Liver (tissue), 8 donors: ENCODE measurements at regions not wholly inside any gene's neighbourhood (a gene's known extent, or its start where the extent isn't known, plus 50 kb on each side); places are given as distances from the start of the nearest gene placed in this dataset.

ENCODE experiments used
- DNase-seq: peaks from one replicate; pipeline ENCODE4 v3.0.0-alpha.2; 2017; ENCODE audit warnings: low spot score
- H3K27ac ChIP-seq, 2 donors: one replicate each; pipeline ENCODE4 v1.7.0; 2013; ENCODE audit warnings: inconsistent platforms in 2 of 2, low read length in 2 of 2, control low read depth in 1 of 2, low read depth in 1 of 2, mild to moderate bottlenecking in 1 of 2
- H3K27me3 ChIP-seq, 4 donors: one replicate each; pipeline versions ENCODE4 v1.6.1 to v1.7.0; 2013; ENCODE audit warnings: low read length in 3 of 4, inconsistent platforms in 1 of 4, mild to moderate bottlenecking in 1 of 4, moderate library complexity in 1 of 4; ENCODE audit not compliant: control insufficient read depth in 4 of 4, insufficient read depth in 4 of 4
- H3K36me3 ChIP-seq, 4 donors: one replicate each; pipeline versions ENCODE4 v1.6.1 to v1.7.0; 2013; ENCODE audit warnings: low read length in 3 of 4, mild to moderate bottlenecking in 3 of 4, low read depth in 1 of 4, moderate library complexity in 1 of 4; ENCODE audit not compliant: control insufficient read depth in 4 of 4, insufficient read depth in 3 of 4
- H3K4me1 ChIP-seq, 4 donors: one replicate each; pipeline versions ENCODE4 v1.6.1 to v1.7.0; 2013; ENCODE audit warnings: low read length in 3 of 4, mild to moderate bottlenecking in 3 of 4, moderate library complexity in 1 of 4; ENCODE audit not compliant: control insufficient read depth in 4 of 4, insufficient read depth in 4 of 4
- H3K4me3 ChIP-seq, 3 donors: one replicate each; pipeline versions ENCODE4 v1.6.1 to v1.7.0; 2013; ENCODE audit warnings: low read length in 3 of 3, control low read depth in 1 of 3, low read depth in 1 of 3, mild to moderate bottlenecking in 1 of 3
- H3K9ac ChIP-seq, 2 donors: one replicate each; pipeline ENCODE4 v1.7.0; 2013; ENCODE audit warnings: low read length in 2 of 2, mild to moderate bottlenecking in 2 of 2, moderate library complexity in 2 of 2, control low read depth in 1 of 2, low read depth in 1 of 2
- H3K9me3 ChIP-seq, 4 donors: one replicate each; pipeline versions ENCODE4 v1.6.1 to v1.7.0; 2013; ENCODE audit warnings: low read length in 3 of 4; ENCODE audit not compliant: control insufficient read depth in 4 of 4
- EGR1 ChIP-seq, 2 donors: IDR thresholded peaks; 2 replicates each; pipeline ENCODE4 v1.6.1; 2016 to 2018; ENCODE audit warnings: antibody characterized with exemption in 2 of 2, low read depth in 2 of 2
- FOXA1 ChIP-seq: IDR thresholded peaks from 2 replicates; pipeline ENCODE4 v1.6.1; 2016; ENCODE audit warnings: antibody characterized with exemption
- FOXA2 ChIP-seq: IDR thresholded peaks from 2 replicates; pipeline ENCODE4 v1.6.1; 2016; ENCODE audit warnings: antibody characterized with exemption
- GABPA ChIP-seq, 2 donors: IDR thresholded peaks in 1 of 2; conservative IDR thresholded peaks in 1 of 2; 2 replicates each; pipeline ENCODE4 v1.6.1; 2016; ENCODE audit warnings: antibody characterized with exemption in 2 of 2, mild to moderate bottlenecking in 1 of 2, moderate library complexity in 1 of 2
- HNF4G ChIP-seq: IDR thresholded peaks from 2 replicates; pipeline ENCODE4 v1.6.1; 2016; ENCODE audit warnings: antibody characterized with exemption
- JUND ChIP-seq, 2 donors: IDR thresholded peaks; 2 replicates each; pipeline ENCODE4 v1.6.1; 2016; ENCODE audit warnings: antibody characterized with exemption in 2 of 2
- NR2F2 ChIP-seq: IDR thresholded peaks from 2 replicates; pipeline ENCODE4 v1.6.1; 2016; ENCODE audit warnings: antibody characterized with exemption
- RAD21 ChIP-seq, 2 donors: IDR thresholded peaks; 2 replicates each; pipeline ENCODE4 v1.6.1; 2016; ENCODE audit warnings: antibody characterized with exemption in 2 of 2, mild to moderate bottlenecking in 2 of 2
- SP1 ChIP-seq: IDR thresholded peaks from 2 replicates; pipeline ENCODE4 v1.6.1; 2018; ENCODE audit warnings: antibody characterized with exemption, mild to moderate bottlenecking
- TAF1 ChIP-seq: conservative IDR thresholded peaks from 2 replicates; pipeline ENCODE4 v1.6.1; 2016; ENCODE audit warnings: antibody characterized with exemption, mild to moderate bottlenecking
- YY1 ChIP-seq: IDR thresholded peaks from 2 replicates; pipeline ENCODE4 v1.6.1; 2016; ENCODE audit warnings: antibody characterized with exemption, mild to moderate bottlenecking
- WGBS: extraction: QIAGEN DNeasy Blood & Tissue Kit; methylation state at CpG from one replicate; pipeline ENCODE4 v1.1.7; 2013; 5-methylcytosine and 5-hydroxymethylcytosine counted together
- TF ChIP-seq, protein P1 (sequence below): IDR thresholded peaks from 2 replicates; pipeline ENCODE4 v1.6.1; 2016; ENCODE audit warnings: antibody characterized with exemption, mild to moderate bottlenecking
- TF ChIP-seq, protein P2 (sequence below): fragments of 150-350 bp; IDR thresholded peaks from 2 replicates; pipeline ENCODE4 v1.5.1; 2017; ENCODE audit warnings: improper control_type of control experiment, low read depth, low read length; ENCODE audit not compliant: missing input control
- TF ChIP-seq, protein P3 (sequence below): IDR thresholded peaks from 2 replicates; pipeline ENCODE4 v1.6.1; 2016; ENCODE audit warnings: antibody characterized with exemption
- donor health status: healthy.
- donor health status: healthy.
- donor health status: healthy.
- donor health status: healthy.
- donor health status: healthy.

DNA sequence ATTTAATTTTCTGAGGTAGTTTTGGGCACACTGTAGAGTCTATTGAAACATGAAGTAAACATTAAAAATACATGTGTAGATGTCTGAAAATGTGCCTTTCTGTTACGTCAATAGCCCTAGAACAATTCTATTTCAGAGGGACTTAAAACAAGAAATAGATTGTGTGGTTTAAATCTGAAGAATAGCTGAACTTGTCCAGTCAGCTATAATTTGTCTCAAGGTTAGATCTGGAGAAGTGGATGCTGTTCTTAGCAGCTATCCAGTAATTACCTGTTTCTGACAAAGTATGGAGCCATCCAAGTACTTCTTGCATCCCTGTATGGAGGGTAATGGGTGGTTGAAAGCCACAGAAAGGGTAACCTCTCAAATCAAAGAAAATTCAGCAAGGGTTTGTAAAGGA, 92.8 kb downstream of the SEPTIN7 start:
- no peak overlapping the region for H3K4me3 ChIP-seq
- H3K9ac ChIP-seq: no peak overlapping the region
- H3K27me3 ChIP-seq: no peaks in the 10 kb centered on the region
- no peaks in the 10 kb centered on the region for H3K4me1 ChIP-seq
- no peak overlapping the region for H3K27ac ChIP-seq
- WGBS: 96% methylated on average over 1 of the region's 1 CpG
- TF ChIP-seq EGR1 (IDR thresholded peaks at IDR 0.05; ENCODE audit: low read depth in 2 of 2): no peak
- no peak for TF ChIP-seq NR2F2
- no peak for DNase-seq
- H3K9me3 ChIP-seq: no peaks in the 10 kb centered on the region
- peaks cover 3 to 13% (median 6%) of the 10 kb centered on the region in 4 donors for H3K36me3 ChIP-seq

DNA sequence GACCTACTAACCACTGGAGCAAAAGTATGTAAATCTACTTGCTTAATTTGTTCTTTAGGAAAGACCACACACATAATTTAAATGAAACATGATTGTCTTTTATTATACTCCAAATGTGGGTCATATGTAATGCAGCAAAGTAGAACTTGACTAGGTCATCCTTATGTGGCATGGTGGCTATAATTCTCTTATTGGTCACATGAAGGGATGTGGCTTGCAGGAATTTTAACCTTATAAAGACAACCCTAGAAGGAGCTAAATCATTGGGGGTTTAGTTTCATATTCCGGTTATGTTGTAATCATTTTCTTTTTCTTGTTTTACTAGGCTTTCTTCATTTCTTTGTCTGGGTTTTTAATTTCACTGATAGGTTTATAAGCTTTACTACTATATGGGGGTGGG, 93.9 kb downstream of the SEPTIN7 start:
- 96% methylated on average over 1 of the region's 1 CpG for WGBS
- DNase-seq: no peak
- H3K9ac ChIP-seq: no peak overlapping the region
- no peak overlapping the region for H3K4me3 ChIP-seq
- H3K27ac ChIP-seq: no peak overlapping the region
- H3K36me3 ChIP-seq: peaks cover 1 to 9% (median 4%) of the 10 kb centered on the region in 4 donors
- no peaks in the 10 kb centered on the region for H3K9me3 ChIP-seq
- H3K4me1 ChIP-seq: no peaks in the 10 kb centered on the region
- no peak for TF ChIP-seq FOXA1
- TF ChIP-seq JUND (IDR thresholded peaks at IDR 0.05): no peak
- no peak for TF ChIP-seq TAF1
- no peak for TF ChIP-seq NR2F2
- TF ChIP-seq SP1: no peak
- no peak for TF ChIP-seq RAD21 (IDR thresholded peaks at IDR 0.05)
- TF ChIP-seq, protein P1, sequence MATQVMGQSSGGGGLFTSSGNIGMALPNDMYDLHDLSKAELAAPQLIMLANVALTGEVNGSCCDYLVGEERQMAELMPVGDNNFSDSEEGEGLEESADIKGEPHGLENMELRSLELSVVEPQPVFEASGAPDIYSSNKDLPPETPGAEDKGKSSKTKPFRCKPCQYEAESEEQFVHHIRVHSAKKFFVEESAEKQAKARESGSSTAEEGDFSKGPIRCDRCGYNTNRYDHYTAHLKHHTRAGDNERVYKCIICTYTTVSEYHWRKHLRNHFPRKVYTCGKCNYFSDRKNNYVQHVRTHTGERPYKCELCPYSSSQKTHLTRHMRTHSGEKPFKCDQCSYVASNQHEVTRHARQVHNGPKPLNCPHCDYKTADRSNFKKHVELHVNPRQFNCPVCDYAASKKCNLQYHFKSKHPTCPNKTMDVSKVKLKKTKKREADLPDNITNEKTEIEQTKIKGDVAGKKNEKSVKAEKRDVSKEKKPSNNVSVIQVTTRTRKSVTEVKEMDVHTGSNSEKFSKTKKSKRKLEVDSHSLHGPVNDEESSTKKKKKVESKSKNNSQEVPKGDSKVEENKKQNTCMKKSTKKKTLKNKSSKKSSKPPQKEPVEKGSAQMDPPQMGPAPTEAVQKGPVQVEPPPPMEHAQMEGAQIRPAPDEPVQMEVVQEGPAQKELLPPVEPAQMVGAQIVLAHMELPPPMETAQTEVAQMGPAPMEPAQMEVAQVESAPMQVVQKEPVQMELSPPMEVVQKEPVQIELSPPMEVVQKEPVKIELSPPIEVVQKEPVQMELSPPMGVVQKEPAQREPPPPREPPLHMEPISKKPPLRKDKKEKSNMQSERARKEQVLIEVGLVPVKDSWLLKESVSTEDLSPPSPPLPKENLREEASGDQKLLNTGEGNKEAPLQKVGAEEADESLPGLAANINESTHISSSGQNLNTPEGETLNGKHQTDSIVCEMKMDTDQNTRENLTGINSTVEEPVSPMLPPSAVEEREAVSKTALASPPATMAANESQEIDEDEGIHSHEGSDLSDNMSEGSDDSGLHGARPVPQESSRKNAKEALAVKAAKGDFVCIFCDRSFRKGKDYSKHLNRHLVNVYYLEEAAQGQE: no peak
- TF ChIP-seq, protein P2, sequence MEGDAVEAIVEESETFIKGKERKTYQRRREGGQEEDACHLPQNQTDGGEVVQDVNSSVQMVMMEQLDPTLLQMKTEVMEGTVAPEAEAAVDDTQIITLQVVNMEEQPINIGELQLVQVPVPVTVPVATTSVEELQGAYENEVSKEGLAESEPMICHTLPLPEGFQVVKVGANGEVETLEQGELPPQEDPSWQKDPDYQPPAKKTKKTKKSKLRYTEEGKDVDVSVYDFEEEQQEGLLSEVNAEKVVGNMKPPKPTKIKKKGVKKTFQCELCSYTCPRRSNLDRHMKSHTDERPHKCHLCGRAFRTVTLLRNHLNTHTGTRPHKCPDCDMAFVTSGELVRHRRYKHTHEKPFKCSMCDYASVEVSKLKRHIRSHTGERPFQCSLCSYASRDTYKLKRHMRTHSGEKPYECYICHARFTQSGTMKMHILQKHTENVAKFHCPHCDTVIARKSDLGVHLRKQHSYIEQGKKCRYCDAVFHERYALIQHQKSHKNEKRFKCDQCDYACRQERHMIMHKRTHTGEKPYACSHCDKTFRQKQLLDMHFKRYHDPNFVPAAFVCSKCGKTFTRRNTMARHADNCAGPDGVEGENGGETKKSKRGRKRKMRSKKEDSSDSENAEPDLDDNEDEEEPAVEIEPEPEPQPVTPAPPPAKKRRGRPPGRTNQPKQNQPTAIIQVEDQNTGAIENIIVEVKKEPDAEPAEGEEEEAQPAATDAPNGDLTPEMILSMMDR: no peak
- no peak for TF ChIP-seq GABPA (IDR thresholded peaks at IDR 0.05 in 1 of 2, conservative IDR thresholded peaks at IDR 0.05 in 1 of 2)
- no peak for TF ChIP-seq HNF4G
- TF ChIP-seq EGR1 (IDR thresholded peaks at IDR 0.05; ENCODE audit: low read depth in 2 of 2): no peak
- TF ChIP-seq FOXA2: no peak
- TF ChIP-seq YY1: no peak
- H3K27me3 ChIP-seq: no peaks in the 10 kb centered on the region

DNA sequence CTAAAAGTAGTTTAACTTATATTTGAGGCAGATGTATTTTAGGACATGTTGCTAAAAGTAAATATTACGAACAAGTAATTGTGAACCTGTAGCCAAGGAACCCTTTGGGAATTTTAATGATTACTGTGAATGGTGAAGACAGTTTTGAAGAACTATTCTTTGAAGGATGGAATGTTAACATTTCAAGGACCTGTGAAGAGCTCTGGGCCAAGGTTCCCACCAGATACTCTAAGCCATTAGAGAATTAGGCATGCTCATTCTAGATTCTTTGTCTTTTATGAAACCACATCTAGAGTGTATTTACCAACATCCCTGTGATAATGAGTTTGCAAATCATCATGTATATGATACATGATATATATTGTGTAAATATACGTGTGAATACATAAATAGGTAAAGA, 99.8 kb downstream of the SEPTIN7 start:
- 97% methylated on average over 2 of the region's 2 CpGs for WGBS
- no peaks in the 10 kb centered on the region for H3K9me3 ChIP-seq
- H3K36me3 ChIP-seq: peaks cover 2 to 28% (median 17%) of the 10 kb centered on the region in 4 donors
- no peak overlapping the region for H3K9ac ChIP-seq
- no peaks in the 10 kb centered on the region for H3K4me1 ChIP-seq
- H3K4me3 ChIP-seq: no peak overlapping the region
- no peaks in the 10 kb centered on the region for H3K27me3 ChIP-seq
- DNase-seq: no peak
- no peak overlapping the region for H3K27ac ChIP-seq
- TF ChIP-seq, protein P2: no peak
- TF ChIP-seq HNF4G: no peak
- TF ChIP-seq, protein P3, sequence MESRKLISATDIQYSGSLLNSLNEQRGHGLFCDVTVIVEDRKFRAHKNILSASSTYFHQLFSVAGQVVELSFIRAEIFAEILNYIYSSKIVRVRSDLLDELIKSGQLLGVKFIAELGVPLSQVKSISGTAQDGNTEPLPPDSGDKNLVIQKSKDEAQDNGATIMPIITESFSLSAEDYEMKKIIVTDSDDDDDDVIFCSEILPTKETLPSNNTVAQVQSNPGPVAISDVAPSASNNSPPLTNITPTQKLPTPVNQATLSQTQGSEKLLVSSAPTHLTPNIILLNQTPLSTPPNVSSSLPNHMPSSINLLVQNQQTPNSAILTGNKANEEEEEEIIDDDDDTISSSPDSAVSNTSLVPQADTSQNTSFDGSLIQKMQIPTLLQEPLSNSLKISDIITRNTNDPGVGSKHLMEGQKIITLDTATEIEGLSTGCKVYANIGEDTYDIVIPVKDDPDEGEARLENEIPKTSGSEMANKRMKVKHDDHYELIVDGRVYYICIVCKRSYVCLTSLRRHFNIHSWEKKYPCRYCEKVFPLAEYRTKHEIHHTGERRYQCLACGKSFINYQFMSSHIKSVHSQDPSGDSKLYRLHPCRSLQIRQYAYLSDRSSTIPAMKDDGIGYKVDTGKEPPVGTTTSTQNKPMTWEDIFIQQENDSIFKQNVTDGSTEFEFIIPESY: no peak
- TF ChIP-seq, protein P1: no peak
- TF ChIP-seq RAD21 (IDR thresholded peaks at IDR 0.05): no peak
- TF ChIP-seq FOXA2: no peak
- TF ChIP-seq TAF1: no peak
- TF ChIP-seq EGR1 (IDR thresholded peaks at IDR 0.05; ENCODE audit: low read depth in 2 of 2): no peak
- TF ChIP-seq YY1: no peak
- no peak for TF ChIP-seq JUND (IDR thresholded peaks at IDR 0.05)
